Gastrocnemius medialis (tissue), 4 donors: ENCODE measurements at regions not wholly inside any gene's neighbourhood (a gene's known extent, or its start where the extent isn't known, plus 50 kb on each side); places are given as distances from the start of the nearest gene placed in this dataset.
"Not testable (repeated sequence)": the region's sequence is repeated elsewhere in the genome, so short reads cannot be mapped to it uniquely, and the experiment has no call there.

Experiments
- ATAC-seq, 2 donors: fragments of 150-250 bp; one replicate each; pipeline ENCODE4 v1.9.1; 2016
- DNase-seq, 2 donors: peaks; one replicate each; pipeline ENCODE4 v3.0.0-alpha.2; 2019
- H3K27ac ChIP-seq, 4 donors: fragments of 200-600 bp; sonication (generic); 1 replicate in 1 of 4; 2 replicates in 3 of 4; pipeline ENCODE4 v1.5.1; 2016 to 2018; ENCODE audit warnings: mild to moderate bottlenecking in 2 of 4, moderate library complexity in 1 of 4
- H3K27me3 ChIP-seq, 3 donors: fragments of 200-600 bp; sonication (generic) in 2 of 3; 1 replicate in 1 of 3; 2 replicates in 2 of 3; pipeline versions ENCODE4 v1.5.1 to v1.6.0; 2016 to 2019; ENCODE audit warnings: mild to moderate bottlenecking in 1 of 3, moderate library complexity in 1 of 3
- H3K36me3 ChIP-seq, 2 donors: fragments of 200-600 bp; sonication (generic) in 1 of 2; one replicate each; pipeline ENCODE4 v1.5.1; 2017 to 2018
- H3K4me1 ChIP-seq, 2 donors: fragments of 200-600 bp; sonication (generic) in 1 of 2; one replicate each; pipeline ENCODE4 v1.5.1; 2016 to 2017; ENCODE audit warnings: mild to moderate bottlenecking in 2 of 2
- H3K4me3 ChIP-seq, 4 donors: fragments of 200-600 bp; sonication (generic) in 3 of 4; 1 replicate in 1 of 4; 2 replicates in 3 of 4; pipeline ENCODE4 v1.5.1; 2016 to 2019; ENCODE audit warnings: mild to moderate bottlenecking in 2 of 4
- H3K9me3 ChIP-seq, 3 donors: fragments of 200-600 bp; sonication (generic) in 2 of 3; 1 replicate in 1 of 3; 2 replicates in 2 of 3; pipeline ENCODE4 v1.5.1; 2016 to 2019
- CTCF ChIP-seq, 5 experiments: fragments of 450-650 bp in 3 of 5; fragments of 200-600 bp in 2 of 5; sonication (generic) in 2 of 5; IDR thresholded peaks in 4 of 5; conservative IDR thresholded peaks in 1 of 5; 1 replicate in 4 of 5; 2 replicates in 1 of 5; pipeline ENCODE4 v1.5.1; 2016 to 2019; ENCODE audit warnings: antibody characterized with exemption in 5 of 5, mild to moderate bottlenecking in 3 of 5, moderate library complexity in 3 of 5
- POLR2A ChIP-seq, 2 donors: fragments of 450-650 bp; IDR thresholded peaks; one replicate each; pipeline ENCODE4 v1.6.1; 2017; ENCODE audit warnings: antibody characterized with exemption in 2 of 2, mild to moderate bottlenecking in 2 of 2, moderate library complexity in 2 of 2
- in situ Hi-C, 4 donors: fragments of 200-750 bp; cut with MboI; loops; one replicate each; pipeline versions ENCODE4 v1.15.0 to v1.8.0; 2017; ENCODE audit warnings: low sequenced_read_pairs in 4 of 4
- intact Hi-C: fragments of 100-400 bp; cut with DNase I; formaldehyde crosslinking; loops from one replicate; pipeline ENCODE4 v1.15.1; 2023; ENCODE audit warnings: low total_unique reads

GRCh38 chr14:55914771-55915170 is 203.4 kb upstream of the PELI2 start:
- Histone ChIP-seq H3K36me3 (no peaks in the 10 kb centered on the region), H3K9me3 (no peaks in the 10 kb centered on the region), H3K27ac (peak overlapping the region in 1 of 4 donors; percentile 7), H3K27me3 (no peaks in the 10 kb centered on the region), H3K4me1 (no peaks in the 10 kb centered on the region), H3K4me3 (no peak overlapping the region)
- ATAC-seq (no peak), DNase-seq (no peak)
- TF ChIP-seq CTCF (IDR thresholded peaks at IDR 0.05 in 4 of 5, conservative IDR thresholded peaks at IDR 0.05 in 1 of 5) (no peak), POLR2A (IDR thresholded peaks at IDR 0.05) (no peak)
- intact Hi-C loops, result no loop called here
- in situ Hi-C loops, result no loop called here

- intact Hi-C loops (no loop called here), in situ Hi-C loops (no loop called here)
- no peak for ATAC-seq
- Histone ChIP-seq H3K27me3 (no peaks in the 10 kb centered on the region), H3K9me3 (no peaks in the 10 kb centered on the region), H3K4me3 (no peak overlapping the region), H3K27ac (no peak overlapping the region), H3K36me3 (no peaks in the 10 kb centered on the region), H3K4me1 (no peaks in the 10 kb centered on the region)
- no peak for TF ChIP-seq POLR2A (IDR thresholded peaks at IDR 0.05)
- TF ChIP-seq CTCF (IDR thresholded peaks at IDR 0.05 in 4 of 5, conservative IDR thresholded peaks at IDR 0.05 in 1 of 5), result no peak
- DNase-seq, result no peak
These were observed 202.8 kb upstream of the PELI2 start for GRCh38 chr14:55915456-55915855.

GRCh38 chr14:55919800-55920199 is 198.4 kb upstream of the PELI2 start:
- H3K27me3 ChIP-seq, H3K4me3 ChIP-seq, H3K27ac ChIP-seq, H3K36me3 ChIP-seq, DNase-seq, ATAC-seq, in situ Hi-C loops, intact Hi-C loops, H3K4me1 ChIP-seq, H3K9me3 ChIP-seq: not testable (repeated sequence)

GRCh38 chr14:55921511-55921910 is 196.7 kb upstream of the PELI2 start:
- ATAC-seq, result no peak
- DNase-seq, result no peak
- Histone ChIP-seq H3K27me3 (no peaks in the 10 kb centered on the region), H3K36me3 (no peaks in the 10 kb centered on the region), H3K4me1 (no peaks in the 10 kb centered on the region), H3K9me3 (no peaks in the 10 kb centered on the region), H3K4me3 (no peak overlapping the region), H3K27ac (no peak overlapping the region)
- intact Hi-C loops, result no loop called here
- TF ChIP-seq CTCF (IDR thresholded peaks at IDR 0.05 in 4 of 5, conservative IDR thresholded peaks at IDR 0.05 in 1 of 5), result no peak
- TF ChIP-seq POLR2A (IDR thresholded peaks at IDR 0.05), result no peak
- in situ Hi-C loops, result no loop called here

GRCh38 chr14:55926007-55926406 is 192.2 kb upstream of the PELI2 start:
- no peaks in the 10 kb centered on the region for H3K4me1 ChIP-seq
- in situ Hi-C loops (no loop called here), intact Hi-C loops (no loop called here)
- H3K27me3 ChIP-seq, result no peaks in the 10 kb centered on the region
- no peak for ATAC-seq
- no peak for DNase-seq
- TF ChIP-seq CTCF (IDR thresholded peaks at IDR 0.05 in 4 of 5, conservative IDR thresholded peaks at IDR 0.05 in 1 of 5), result no peak
- TF ChIP-seq POLR2A (IDR thresholded peaks at IDR 0.05), result no peak
- H3K27ac ChIP-seq, result no peak overlapping the region
- no peak overlapping the region for H3K4me3 ChIP-seq
- H3K9me3 ChIP-seq, result no peaks in the 10 kb centered on the region
- H3K36me3 ChIP-seq, result no peaks in the 10 kb centered on the region
